ENCODE measurements at regions not wholly inside any gene's neighbourhood (a gene's known extent, or its start where the extent isn't known, plus 50 kb on each side); places are given as distances from the start of the nearest gene placed in this dataset.

DNA sequence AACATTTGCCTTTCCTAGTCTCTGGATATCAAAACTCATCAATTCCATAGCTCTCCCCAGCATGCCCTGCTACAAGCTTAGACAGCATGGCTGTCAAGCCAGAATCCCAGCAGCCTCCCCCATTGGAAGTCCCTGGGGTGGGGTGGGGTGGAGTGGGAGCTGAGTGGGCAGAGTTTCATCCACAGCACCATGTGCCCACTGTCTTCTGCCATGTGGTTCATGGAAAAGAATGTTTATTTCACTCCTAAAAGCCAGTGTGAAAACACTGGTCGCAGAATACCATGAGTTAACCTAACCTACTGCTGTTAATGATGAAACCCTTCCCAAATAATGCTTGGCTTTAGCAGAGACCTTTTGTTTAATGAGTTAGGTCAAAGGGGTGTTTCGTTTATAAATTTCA is 80.2 kb upstream of the KIRREL3 start:
- Histone ChIP-seq H3K4me1 (ENCODE audit: control insufficient read depth in 1 of 2, insufficient read depth in 2 of 2, low read depth in 1 of 2, low read length in 1 of 2) (peaks cover 0 to 2% of the 10 kb centered on the region in 2 experiments; a peak in 1 of 4 replicates), H3K4me3 (ENCODE audit: low read depth in 2 of 2, low read length in 1 of 2) (no peak overlapping the region), H3K36me3 (replicated peaks in 1 of 2; ENCODE audit: control insufficient read depth in 1 of 2, insufficient read depth in 2 of 2, low read length in 1 of 2) (no peaks in the 10 kb centered on the region), H3K9me2 (no peaks in the 10 kb centered on the region), H3K9ac (no peak overlapping the region), H3K79me2 (ENCODE audit: insufficient read depth) (no peaks in the 10 kb centered on the region), H3K4me2 (no peak overlapping the region), H4K20me1 (ENCODE audit: insufficient read depth) (no peaks in the 10 kb centered on the region), H3F3A (replicated peaks; ENCODE audit: insufficient read depth) (no peaks in the 10 kb centered on the region), H3K9me3 (no peaks in the 10 kb centered on the region), H3K27me3 (ENCODE audit: insufficient read depth) (peaks cover 15% of the 10 kb centered on the region; the same call in 1 of the 2 replicates), H2AFZ (ENCODE audit: low read depth) (no peak overlapping the region), H3K27ac (ENCODE audit: low read depth in 2 of 2, low read length in 1 of 2) (no peak overlapping the region)
- POLR2A ChIA-PET: no interaction called here
- TF ChIP-seq SIN3A (IDR thresholded peaks at IDR 0.05; ENCODE audit: borderline replicate concordance, low read depth, low read length) (no peak), JUND (IDR thresholded peaks at IDR 0.05) (no peak)
- 21% methylated on average over 2 of the region's 2 CpGs for WGBS (ENCODE audit: low lambda C conversion rate)
- DNase-seq: no peak
- CTCF ChIA-PET: no interaction called here

DNA sequence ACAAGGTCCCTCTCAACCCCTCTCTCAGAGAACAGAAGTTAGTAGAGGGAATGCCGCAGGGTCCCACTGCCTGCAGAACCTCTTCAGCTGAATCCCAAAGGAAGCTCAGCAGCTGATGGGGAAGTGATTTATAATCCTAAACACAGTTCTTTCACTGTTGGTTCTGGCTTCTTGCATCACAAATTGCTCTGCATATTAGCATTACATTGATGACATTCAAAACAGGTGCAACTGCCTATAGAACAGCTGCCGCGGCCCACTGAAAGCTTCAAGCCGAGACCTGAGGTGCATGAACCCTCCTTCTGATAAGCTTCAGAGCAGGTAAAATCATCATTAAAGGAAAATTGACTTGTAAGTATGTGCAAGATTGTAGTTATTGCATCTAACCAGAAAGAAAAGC is 75.2 kb upstream of the KIRREL3 start:
- H3K4me3 ChIP-seq (ENCODE audit: low read depth in 2 of 2, low read length in 1 of 2): no peak overlapping the region
- 82% methylated on average over 4 of the region's 4 CpGs for WGBS (ENCODE audit: low lambda C conversion rate)
- peaks cover 0 to 3% of the 10 kb centered on the region in 2 experiments; a peak in 1 of 4 replicates for H3K4me1 ChIP-seq (ENCODE audit: control insufficient read depth in 1 of 2, insufficient read depth in 2 of 2, low read depth in 1 of 2, low read length in 1 of 2)
- no peaks in the 10 kb centered on the region for H4K20me1 ChIP-seq (ENCODE audit: insufficient read depth)
- ChIA-PET CTCF (interaction anchor here (1.2 kb wide), 1 partner anchor 72 kb away, joined by 3 read pairs; no protein-coding TSS in a partner anchor), POLR2A (no interaction called here)
- no peak overlapping the region for H2AFZ ChIP-seq (ENCODE audit: low read depth)
- no peaks in the 10 kb centered on the region for H3K9me3 ChIP-seq
- no peaks in the 10 kb centered on the region for H3K9me2 ChIP-seq
- H3K79me2 ChIP-seq (ENCODE audit: insufficient read depth): no peaks in the 10 kb centered on the region
- H3F3A ChIP-seq (replicated peaks; ENCODE audit: insufficient read depth): no peaks in the 10 kb centered on the region
- H3K36me3 ChIP-seq (replicated peaks in 1 of 2; ENCODE audit: control insufficient read depth in 1 of 2, insufficient read depth in 2 of 2, low read length in 1 of 2): no peaks in the 10 kb centered on the region
- no peak for TF ChIP-seq TCF12 (IDR thresholded peaks at IDR 0.05)
- TF ChIP-seq FOXM1 (IDR thresholded peaks at IDR 0.05; ENCODE audit: low read depth): no peak
- TF ChIP-seq EP300 (IDR thresholded peaks at IDR 0.05; ENCODE audit: borderline replicate concordance in 1 of 2, low read depth in 1 of 2, low read length in 1 of 2): no peak
- no peak for TF ChIP-seq GATA2 (CRISPR knock-in tag; IDR thresholded peaks at IDR 0.05)
- TF ChIP-seq, protein P1, sequence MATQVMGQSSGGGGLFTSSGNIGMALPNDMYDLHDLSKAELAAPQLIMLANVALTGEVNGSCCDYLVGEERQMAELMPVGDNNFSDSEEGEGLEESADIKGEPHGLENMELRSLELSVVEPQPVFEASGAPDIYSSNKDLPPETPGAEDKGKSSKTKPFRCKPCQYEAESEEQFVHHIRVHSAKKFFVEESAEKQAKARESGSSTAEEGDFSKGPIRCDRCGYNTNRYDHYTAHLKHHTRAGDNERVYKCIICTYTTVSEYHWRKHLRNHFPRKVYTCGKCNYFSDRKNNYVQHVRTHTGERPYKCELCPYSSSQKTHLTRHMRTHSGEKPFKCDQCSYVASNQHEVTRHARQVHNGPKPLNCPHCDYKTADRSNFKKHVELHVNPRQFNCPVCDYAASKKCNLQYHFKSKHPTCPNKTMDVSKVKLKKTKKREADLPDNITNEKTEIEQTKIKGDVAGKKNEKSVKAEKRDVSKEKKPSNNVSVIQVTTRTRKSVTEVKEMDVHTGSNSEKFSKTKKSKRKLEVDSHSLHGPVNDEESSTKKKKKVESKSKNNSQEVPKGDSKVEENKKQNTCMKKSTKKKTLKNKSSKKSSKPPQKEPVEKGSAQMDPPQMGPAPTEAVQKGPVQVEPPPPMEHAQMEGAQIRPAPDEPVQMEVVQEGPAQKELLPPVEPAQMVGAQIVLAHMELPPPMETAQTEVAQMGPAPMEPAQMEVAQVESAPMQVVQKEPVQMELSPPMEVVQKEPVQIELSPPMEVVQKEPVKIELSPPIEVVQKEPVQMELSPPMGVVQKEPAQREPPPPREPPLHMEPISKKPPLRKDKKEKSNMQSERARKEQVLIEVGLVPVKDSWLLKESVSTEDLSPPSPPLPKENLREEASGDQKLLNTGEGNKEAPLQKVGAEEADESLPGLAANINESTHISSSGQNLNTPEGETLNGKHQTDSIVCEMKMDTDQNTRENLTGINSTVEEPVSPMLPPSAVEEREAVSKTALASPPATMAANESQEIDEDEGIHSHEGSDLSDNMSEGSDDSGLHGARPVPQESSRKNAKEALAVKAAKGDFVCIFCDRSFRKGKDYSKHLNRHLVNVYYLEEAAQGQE (IDR thresholded peaks at IDR 0.05; ENCODE audit: low read depth, low read length): no peak
- TF ChIP-seq NFIC (IDR thresholded peaks at IDR 0.05; ENCODE audit: borderline replicate concordance): no peak
- no peak for TF ChIP-seq JUND (IDR thresholded peaks at IDR 0.05)
- no peak for TF ChIP-seq RAD21 (IDR thresholded peaks at IDR 0.05; ENCODE audit: low read length)
- no peak for TF ChIP-seq RFX5 (IDR thresholded peaks at IDR 0.05; ENCODE audit: low read length)
- TF ChIP-seq, protein P2, sequence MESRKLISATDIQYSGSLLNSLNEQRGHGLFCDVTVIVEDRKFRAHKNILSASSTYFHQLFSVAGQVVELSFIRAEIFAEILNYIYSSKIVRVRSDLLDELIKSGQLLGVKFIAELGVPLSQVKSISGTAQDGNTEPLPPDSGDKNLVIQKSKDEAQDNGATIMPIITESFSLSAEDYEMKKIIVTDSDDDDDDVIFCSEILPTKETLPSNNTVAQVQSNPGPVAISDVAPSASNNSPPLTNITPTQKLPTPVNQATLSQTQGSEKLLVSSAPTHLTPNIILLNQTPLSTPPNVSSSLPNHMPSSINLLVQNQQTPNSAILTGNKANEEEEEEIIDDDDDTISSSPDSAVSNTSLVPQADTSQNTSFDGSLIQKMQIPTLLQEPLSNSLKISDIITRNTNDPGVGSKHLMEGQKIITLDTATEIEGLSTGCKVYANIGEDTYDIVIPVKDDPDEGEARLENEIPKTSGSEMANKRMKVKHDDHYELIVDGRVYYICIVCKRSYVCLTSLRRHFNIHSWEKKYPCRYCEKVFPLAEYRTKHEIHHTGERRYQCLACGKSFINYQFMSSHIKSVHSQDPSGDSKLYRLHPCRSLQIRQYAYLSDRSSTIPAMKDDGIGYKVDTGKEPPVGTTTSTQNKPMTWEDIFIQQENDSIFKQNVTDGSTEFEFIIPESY (IDR thresholded peaks at IDR 0.05; ENCODE audit: borderline replicate concordance, low read depth): no peak
- no peak for TF ChIP-seq FOSL2 (IDR thresholded peaks at IDR 0.05; ENCODE audit: borderline replicate concordance, low read depth)
- TF ChIP-seq CHD2 (IDR thresholded peaks at IDR 0.05; ENCODE audit: low read length, partially characterized antibody): no peak
- TF ChIP-seq MEF2A (IDR thresholded peaks at IDR 0.05; ENCODE audit: borderline replicate concordance, low read depth): no peak
- no peak for TF ChIP-seq TAF1 (IDR thresholded peaks at IDR 0.05; ENCODE audit: borderline replicate concordance, low read depth, low read length)
- no peak for TF ChIP-seq TEAD4 (IDR thresholded peaks at IDR 0.05; ENCODE audit: borderline replicate concordance, insufficient read depth)
- TF ChIP-seq MXI1 (IDR thresholded peaks at IDR 0.05; ENCODE audit: low read depth, low read length): no peak
- TF ChIP-seq GABPA (IDR thresholded peaks at IDR 0.05; ENCODE audit: low read depth): no peak
- H3K27me3 ChIP-seq (ENCODE audit: insufficient read depth): peaks cover 22% of the 10 kb centered on the region
- no peak overlapping the region for H3K9ac ChIP-seq
- no peak overlapping the region for H3K4me2 ChIP-seq
- no peak overlapping the region for H3K27ac ChIP-seq (ENCODE audit: low read depth in 2 of 2, low read length in 1 of 2)
- no peak for DNase-seq

Data from SK-N-SH (cell line).